Right renal pelvis (tissue), 4 donors: ENCODE measurements at regions not wholly inside any gene's neighbourhood (a gene's known extent, or its start where the extent isn't known, plus 50 kb on each side); places are given as distances from the start of the nearest gene placed in this dataset.

Source experiments
- DNase-seq, 4 donors: peaks; one replicate each; pipeline ENCODE4 v3.0.0-alpha.2; 2013; ENCODE audit warnings: low read depth in 4 of 4, low spot score in 3 of 4, missing footprints in 1 of 4

DNA sequence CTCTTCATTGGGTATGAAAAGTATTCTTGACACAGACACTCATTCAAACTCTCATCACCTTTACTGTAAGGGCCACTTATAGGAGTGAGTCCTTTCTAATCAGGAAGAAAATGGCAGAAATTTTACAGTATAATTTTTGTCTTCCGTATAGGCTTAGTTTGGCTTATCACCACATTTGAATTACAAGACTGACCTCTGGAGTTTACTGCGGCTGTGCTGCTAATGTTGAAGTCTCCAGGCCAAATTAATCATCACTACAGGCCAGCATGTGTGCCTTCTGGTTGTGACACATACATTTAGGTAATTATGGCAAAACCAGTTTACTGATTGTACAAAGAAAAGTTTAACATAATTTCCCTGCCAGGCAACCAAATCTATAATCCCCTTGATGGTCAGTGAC is 753.6 kb upstream of the GCFC2 start:
- no peak for DNase-seq

DNA sequence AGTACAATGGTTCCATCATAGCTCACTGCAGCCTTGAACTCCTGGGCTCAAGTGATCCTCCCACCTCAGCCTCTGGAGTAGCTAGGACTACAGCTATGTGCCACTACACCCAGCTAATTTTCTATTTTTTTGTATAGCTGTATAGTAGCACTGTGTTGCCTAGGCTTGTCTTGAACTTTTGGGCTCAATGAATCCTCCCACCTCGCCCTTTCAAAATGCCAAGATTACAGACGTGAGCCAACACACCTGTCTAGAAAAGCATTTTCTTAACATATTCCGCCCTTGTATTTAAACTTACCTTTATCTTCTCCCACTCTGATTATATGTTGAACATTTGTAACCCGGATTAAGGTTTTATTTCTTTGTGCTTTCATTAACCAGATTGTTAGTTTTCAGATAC is 750.7 kb upstream of the GCFC2 start:
- DNase-seq = no peak

DNA sequence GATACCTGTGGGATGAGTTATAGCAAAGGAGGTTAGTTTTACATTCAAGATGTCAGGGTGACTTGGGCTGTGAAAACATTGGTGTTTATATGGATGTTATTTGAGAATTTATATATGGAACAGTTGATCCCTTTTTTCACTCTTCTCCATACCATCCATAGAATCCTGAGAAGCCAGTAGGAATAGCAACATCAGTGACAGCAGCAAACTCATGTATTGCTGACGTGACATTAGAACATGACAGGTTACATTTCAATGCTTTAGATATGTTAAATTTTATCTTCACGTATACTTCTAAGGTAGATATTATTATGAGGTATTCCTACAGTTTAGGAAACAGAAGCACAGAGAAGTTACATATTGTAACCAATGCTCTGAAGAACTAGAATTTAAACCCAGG is 745.2 kb upstream of the GCFC2 start:
- no peak for DNase-seq

DNA sequence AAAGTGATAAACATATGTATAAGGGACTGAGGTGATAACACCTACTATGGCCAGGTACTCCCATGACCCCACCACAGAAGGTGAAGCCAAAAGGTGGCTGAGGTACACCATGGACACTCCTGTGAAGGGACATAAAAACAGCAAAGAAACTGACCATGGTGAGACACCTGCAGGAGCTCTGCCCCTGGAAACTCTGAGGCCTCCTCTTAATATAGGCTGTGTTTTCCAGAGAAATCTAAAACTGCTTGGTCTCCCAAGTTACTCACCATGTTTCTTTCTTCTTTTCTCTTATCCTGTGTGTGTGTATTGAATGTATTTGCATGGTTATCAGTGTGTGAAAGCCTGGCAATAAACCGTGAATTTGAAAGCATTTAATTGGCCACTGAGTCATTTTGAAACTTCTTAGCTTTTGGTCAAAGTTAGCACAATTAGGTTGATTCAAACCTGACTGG is 739.3 kb upstream of the GCFC2 start:
- DNase-seq = no peak

DNA sequence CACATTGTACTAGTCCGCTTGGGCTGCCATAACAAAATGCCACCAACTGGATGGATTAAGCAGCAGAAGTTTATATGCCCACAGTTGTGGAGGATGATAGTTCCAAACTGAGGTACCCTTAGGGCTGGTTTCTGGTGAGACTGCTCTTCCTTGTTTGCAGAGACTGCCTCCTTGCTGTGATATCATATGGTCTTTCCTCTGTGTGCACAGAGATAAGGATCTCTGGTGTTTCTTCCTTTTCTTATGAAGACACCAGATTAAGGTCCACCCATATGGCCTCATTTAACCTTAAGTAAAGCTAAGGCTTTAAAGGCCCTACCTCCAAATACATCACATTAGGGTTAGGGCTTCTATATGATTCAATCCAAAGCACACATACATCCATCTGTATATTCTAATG is 738.2 kb upstream of the GCFC2 start:
- DNase-seq = no peak

DNA sequence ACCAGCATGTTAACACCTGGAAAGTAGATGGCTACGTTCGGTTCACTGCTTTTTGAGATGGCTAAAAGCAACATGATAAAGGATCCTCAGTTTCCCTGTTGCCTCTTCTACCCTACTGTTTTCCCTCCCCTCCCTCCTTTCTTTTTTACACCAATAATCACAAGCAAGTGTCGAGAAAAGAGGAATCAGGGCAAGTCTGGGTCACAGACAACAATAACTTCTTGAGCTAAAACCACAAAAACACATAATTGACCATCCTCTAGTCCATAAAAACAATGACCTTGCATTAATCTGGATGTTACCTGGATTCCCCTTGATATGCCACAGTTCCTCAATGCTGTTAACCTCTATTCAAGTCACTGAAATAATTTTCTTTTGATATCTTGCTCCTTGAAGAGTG is 736.6 kb upstream of the GCFC2 start:
- no peak for DNase-seq

DNA sequence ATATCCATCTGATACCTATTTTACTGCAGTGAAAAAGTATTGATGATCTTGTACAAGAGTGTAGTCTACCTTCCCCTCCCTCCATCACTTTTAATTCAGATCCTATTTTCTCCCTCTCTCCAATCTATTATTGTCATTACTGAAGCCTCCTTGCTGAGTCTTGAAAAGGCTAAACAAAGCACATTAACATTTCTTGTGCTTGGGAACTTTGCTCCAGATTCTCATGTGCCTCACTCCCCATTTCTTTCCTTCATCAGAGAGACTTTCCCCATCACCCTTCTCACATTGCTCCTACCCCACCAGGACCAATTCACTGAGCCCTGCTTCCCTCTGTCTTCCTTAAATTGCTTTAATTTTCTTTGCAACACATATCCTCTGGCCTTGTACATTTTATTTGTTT is 736.2 kb upstream of the GCFC2 start:
- DNase-seq = no peak

DNA sequence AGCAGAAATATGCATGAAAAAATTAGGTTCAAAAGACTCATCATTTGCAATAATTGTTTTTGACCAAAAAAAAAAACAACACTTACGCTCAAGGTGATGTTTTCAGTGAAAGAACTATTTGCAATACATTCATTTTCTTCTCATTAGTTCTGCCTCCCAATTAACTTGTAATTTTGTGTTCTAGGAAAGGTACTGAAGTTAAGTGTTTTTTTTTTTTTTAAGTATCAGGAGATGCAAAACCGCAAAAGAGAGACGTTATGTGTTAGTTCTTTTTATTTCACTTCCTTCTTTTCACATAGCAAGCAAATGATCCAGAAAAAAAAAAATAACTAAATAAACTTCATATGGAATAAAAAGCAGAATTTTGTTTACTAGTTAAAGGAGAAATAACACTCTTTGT is 735.2 kb upstream of the GCFC2 start:
- DNase-seq = no peak

DNA sequence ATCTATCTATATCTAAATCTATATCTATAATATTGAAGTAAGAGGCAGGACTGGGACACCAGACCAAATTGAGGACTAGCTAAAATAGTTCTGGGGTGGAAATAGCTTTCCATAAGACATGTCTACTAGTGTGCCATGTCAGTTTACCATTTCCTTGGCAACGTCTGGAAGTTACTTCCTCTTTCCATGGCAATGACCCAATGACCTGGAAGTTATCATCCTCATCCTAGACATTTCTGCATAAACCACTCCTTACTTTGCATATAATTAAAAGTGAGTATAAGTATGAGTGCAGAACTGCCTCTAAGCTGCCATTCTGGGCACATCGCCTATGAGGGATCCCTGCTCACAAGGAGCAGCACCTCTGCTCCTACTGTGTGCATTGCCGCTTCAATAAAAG is 734.0 kb upstream of the GCFC2 start:
- DNase-seq = no peak

DNA sequence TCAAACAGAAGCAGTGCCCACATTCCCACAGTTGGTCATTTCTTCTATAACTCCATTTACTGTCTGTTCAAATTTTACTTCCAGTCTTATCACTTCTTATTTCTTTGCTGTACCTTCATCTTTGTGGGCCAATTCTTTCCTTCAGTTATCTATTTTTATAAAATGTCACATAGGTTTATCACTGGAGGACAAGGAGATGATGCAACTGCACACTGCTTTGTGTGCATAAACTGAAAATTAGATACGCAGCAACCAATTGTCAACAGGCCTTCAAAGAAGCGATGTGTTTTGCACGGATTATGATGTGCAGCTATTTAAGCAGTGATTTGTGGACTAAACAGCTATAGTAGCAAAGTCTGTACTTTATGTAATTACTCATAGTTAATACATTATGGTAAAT is 726.8 kb upstream of the GCFC2 start:
- no peak for DNase-seq

DNA sequence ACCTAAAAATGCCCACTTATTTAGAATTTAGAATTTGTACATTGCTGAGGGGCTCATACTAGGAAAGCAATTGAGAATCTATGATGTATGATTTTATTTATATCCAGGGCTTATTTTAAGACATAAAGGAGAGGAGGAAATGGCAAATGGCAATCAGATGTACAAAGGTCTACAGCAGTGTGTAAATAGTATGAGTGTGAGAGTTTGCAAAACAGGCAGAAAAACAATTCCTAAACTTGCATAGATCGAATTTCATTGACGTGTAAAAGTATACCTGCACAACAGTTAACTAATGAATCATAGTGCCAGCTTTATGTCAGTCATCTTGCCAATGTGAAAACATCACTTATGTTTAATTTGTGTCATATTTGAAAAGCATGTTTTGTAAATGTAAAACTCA is 718.7 kb upstream of the GCFC2 start:
- DNase-seq = no peak

DNA sequence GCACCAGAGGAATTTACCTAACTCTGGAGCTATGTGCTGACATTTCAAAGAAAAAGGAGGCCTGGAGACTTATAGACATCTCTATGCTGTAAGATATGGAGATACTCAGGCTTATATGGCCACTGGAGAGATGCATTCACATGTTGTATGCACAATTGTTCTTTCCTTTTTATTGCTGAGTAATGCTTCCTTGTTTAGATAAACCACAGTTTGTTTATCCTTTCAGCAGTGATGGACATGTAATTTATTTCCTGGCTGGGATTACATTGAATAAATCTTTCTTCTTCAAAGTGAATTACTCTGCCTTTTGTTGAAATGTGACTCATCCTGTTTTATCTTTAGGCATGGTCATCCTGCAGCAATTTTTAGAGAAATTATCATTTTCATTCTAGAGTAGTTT is 716.7 kb upstream of the GCFC2 start:
- no peak for DNase-seq

DNA sequence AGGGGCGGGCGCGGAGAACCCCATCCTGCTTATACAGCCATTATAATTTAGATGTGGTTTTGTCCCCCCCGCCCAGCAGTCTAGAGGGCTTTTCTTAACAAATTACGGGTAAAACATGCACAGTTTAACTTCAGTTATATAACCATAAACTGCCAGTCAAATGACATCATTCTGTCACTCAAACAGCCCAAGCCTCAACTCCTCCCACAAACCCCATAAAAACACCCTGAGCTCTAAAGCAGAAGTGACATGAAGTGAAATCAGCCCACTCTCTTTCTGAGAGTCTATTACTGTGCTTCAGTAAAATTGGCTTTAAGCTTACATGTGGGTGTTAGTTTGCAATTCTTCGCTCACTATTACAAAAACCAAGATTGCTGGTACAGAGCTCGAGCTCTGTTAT is 705.1 kb upstream of the GCFC2 start:
- no peak for DNase-seq

DNA sequence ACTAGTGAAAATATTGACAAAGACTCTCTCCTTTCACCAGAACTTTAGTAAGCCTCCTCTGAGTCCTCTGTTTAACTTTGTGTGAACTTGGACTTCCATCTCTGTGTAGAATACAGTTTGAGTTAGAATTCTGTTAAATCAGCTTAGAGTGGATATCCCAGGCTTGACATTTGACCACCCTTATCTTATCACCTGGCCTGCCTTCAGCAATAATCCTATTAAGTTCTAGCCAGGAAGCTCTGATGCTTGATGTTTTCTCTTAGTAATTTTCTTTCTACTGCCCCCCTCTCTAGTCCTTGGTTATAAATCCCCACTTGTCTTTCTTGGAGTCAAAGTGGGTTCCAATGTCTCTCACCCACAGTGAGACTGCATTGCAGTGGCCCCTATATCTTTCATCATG is 702.7 kb upstream of the GCFC2 start:
- DNase-seq = no peak

DNA sequence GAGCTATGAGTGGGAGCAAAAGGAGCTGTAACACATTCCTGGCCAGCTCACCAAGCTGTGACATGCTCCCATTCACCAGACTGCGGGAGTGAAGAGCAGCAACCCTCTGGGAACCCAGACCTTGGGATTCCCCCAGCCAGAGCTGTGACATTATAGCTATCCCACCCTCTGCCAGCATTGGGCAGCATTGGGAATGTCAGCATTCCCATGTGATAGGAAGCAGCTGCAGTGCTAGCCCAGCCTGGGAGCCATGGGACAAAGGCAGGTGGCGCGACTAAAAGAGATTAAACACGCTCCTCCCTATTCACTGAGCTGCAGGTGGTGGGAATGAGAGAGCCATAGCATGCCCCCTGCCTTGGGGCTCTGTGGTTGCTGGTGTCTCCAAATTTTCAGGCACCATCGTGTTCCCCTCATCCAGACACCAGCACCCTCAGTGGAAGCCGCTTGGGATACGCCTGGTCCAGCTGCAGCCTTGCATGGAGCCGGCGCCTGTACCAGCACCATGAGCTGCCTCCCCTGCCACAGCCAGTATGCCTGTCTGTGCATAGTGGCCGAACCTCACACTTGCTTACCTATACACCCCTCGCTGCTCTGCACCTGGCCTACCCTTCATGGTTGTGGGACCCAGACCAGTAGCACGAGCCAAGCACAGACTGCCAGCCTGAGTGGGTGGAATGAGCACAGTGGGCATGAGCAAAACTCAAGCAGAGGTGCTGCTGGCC is 695.6 kb upstream of the GCFC2 start:
- DNase-seq = no peak

DNA sequence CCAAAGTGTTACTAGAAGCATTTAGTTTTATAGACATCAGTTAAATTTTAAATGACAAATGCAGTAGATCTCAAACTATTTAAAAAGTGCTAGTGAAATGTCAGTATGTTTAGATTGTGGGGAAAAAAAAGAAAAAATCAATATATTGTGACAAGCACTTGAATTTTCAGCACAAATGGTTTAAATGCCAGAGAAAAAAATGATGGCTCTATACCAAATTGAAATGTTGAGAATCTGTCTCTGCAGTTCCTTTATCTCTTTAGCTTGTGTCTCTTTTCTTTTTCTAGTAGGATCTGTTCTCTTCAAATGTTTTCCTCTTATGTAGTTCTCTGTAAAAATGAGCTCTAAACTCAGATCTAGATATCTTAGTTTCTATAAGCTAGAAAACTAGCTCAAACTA is 682.6 kb upstream of the GCFC2 start:
- no peak for DNase-seq

DNA sequence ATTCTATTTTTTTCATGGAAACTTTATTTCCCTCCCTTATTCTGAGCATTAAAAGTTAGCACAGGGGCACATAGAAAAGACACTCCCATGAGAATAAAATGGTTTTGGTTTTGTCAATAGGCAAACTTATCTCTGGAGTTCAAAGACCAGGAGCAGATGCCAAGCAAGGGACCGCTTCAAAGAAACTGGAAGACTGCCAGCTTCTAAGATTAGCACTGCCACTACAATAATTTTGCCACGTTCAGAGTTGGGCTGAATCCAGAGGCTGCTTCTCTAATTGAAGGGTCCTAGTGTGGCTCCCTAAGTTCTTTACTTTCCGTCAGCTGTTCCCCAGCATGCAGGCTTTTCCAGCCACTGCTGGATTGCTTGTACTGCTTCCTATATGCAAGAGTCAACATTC is 681.0 kb upstream of the GCFC2 start:
- no peak for DNase-seq

DNA sequence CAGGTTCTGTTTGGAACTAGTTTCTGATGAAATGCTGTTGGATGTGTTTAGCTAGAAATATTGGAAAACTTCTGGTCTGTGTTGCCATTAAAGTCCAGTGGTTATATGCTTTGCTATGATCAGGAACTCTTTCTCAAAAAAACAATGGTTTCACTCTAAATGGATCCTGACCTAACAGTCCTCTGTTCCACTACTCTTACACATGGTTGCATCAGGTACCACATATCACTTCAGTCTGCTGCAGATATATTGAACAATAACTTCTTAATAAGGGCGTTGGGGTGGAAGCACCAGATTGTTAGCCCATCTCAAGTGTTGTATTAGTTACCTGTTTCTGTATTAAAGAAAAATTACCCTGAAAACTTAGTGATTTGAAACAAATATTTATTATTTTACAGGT is 676.6 kb upstream of the GCFC2 start:
- DNase-seq = no peak

DNA sequence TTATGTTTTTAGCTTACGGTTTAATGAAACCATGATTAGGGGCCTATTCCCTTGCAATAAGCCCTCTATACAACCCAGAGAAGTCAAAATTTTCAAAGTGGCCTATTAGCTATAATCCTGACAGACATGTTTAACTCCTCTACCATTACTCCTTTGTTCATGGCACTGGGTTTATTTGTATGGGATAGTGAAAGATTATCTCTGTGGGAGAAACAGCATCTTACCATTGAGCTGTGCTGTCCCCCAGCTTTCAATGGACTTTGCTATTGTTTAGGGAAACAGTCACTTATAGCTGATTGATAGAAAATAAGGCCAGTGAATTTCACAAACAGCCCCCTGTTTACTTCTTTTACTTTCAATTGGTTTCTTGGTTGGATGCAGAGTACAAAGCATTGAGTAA is 675.2 kb upstream of the GCFC2 start:
- no peak for DNase-seq

DNA sequence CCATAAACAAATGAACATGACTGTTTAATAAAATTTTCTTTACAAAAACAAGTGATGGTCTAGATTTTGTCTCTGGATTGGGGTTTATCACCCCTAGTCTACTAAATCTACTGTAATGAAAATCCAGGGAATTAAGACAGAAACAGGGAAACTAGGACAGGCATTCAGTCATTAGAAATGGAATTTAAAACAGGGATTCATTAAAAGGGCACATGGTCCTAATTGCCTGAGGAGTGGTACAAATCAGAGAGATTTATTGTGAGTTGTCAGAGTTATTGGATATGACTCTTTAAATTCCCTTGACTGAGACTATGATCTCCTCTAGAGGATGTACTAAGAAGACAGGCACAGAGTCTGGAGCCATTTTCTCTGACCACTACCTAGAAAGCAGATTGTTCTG is 670.9 kb upstream of the GCFC2 start:
- DNase-seq = no peak

DNA sequence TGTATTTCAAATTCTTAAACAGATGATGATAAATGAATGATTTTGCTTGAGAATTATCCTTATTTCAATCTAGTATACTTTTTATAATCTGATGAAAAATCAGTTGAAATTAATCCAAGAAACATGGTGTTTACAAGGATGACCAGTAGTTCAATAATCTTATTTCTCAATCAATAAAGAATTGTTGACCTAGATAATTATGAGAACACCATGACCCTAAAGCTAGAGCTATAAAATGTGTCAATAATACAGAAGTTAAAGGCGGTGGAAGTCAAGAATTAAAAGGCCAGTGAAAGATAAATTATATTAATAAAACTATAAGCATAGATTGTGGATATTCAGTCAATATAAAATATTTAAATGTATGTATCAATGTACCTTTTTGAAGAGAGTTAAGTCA is 667.4 kb upstream of the GCFC2 start:
- no peak for DNase-seq

DNA sequence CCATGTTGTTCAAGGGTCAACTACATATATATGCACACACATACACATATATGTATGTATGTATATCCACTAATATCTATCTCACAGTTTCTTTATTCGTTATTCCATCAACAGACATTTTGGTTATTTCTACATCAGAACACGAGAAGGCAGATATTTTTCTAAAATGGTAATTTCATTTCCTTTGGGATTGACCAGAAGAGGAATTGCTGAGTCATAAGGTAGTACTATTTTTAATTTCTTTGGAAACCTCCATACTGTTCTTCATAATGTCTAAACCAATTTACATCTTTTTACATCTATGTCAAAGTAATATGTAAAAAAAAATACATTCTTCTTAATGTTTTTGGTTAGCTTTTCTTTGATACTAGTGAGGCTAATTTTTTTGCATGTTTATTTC is 630.7 kb upstream of the GCFC2 start:
- no peak for DNase-seq

DNA sequence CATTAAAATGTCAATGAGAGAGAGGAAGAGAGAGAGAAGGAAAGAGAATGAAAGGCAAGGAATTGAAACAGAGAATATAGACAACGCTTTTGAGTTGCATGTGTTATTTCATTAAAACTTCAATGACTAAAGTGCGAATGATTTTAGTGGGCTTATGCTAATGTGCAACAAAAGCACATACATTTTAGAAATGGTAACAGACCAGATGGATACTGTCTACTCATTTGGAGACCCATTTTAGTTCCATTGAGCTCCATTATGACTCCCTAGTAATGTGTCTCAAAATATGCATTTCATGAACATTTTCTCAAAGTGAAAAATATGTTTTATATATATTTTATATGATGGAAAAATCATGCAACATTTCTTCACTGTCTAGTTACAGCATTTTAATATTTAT is 622.2 kb upstream of the GCFC2 start:
- no peak for DNase-seq
